ENCODE measurements at regions not wholly inside any gene's neighbourhood (a gene's known extent, or its start where the extent isn't known, plus 50 kb on each side); places are given as distances from the start of the nearest gene placed in this dataset.
"Not testable (repeated sequence)": the region's sequence is repeated elsewhere in the genome, so short reads cannot be mapped to it uniquely, and the experiment has no call there.

DNA sequence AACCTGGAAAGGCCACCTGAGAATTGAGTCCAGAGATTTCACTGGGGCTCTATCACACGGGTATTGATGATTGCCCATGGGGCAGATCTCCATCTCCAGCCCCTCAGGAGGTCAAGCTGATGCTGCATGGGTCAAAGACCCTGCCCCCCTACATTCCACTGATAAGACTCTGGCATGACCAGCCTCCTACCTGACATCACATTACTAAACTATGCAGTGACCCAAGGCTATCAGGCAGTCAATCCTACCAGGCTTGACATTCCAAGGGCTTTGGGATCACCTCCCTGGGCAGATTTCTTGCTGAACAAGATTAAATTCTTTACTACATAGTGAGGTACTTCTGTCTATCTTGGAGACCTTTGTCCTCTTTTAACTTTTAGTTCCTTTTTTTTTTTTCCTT, 192.7 kb upstream of the STS start:
- H3K27ac ChIP-seq (ENCODE audit: low read depth, low read length, poor library complexity, severe bottlenecking) = no peak overlapping the region
- no TSS peak for BruUV-seq (replicated peaks)
- ChIA-PET CTCF (no interaction called here), POLR2A (ENCODE audit: low non-redundant PET) (no interaction called here)
- H3K36me3 ChIP-seq (ENCODE audit: insufficient read depth, low read length, poor library complexity, severe bottlenecking) = no peaks in the 10 kb centered on the region
- no peak for TF ChIP-seq EZH2 (IDR thresholded peaks at IDR 0.05; ENCODE audit: borderline replicate concordance, low read depth, low read length, poor library complexity, severe bottlenecking)
- TF ChIP-seq, protein P1, sequence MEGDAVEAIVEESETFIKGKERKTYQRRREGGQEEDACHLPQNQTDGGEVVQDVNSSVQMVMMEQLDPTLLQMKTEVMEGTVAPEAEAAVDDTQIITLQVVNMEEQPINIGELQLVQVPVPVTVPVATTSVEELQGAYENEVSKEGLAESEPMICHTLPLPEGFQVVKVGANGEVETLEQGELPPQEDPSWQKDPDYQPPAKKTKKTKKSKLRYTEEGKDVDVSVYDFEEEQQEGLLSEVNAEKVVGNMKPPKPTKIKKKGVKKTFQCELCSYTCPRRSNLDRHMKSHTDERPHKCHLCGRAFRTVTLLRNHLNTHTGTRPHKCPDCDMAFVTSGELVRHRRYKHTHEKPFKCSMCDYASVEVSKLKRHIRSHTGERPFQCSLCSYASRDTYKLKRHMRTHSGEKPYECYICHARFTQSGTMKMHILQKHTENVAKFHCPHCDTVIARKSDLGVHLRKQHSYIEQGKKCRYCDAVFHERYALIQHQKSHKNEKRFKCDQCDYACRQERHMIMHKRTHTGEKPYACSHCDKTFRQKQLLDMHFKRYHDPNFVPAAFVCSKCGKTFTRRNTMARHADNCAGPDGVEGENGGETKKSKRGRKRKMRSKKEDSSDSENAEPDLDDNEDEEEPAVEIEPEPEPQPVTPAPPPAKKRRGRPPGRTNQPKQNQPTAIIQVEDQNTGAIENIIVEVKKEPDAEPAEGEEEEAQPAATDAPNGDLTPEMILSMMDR (conservative IDR thresholded peaks at IDR 0.05; ENCODE audit: low read depth, low read length) = no peak
- H3K9me3 ChIP-seq (ENCODE audit: low read depth, low read length, poor library complexity, severe bottlenecking) = no peaks in the 10 kb centered on the region
- intact Hi-C loops (cut with micrococcal nuclease; ENCODE audit: unreplicated experiment) = no loop called here
- no peak overlapping the region for H3K4me3 ChIP-seq (ENCODE audit: low read depth, low read length, poor library complexity, severe bottlenecking)
- no peaks in the 10 kb centered on the region for H3K27me3 ChIP-seq (replicated peaks; ENCODE audit: insufficient read depth, low read depth, low read length, poor library complexity)
- H3K4me1 ChIP-seq (ENCODE audit: insufficient read depth, low read length, poor library complexity, severe bottlenecking) = no peaks in the 10 kb centered on the region
- no peak for DNase-seq (ENCODE audit: low spot score)

DNA sequence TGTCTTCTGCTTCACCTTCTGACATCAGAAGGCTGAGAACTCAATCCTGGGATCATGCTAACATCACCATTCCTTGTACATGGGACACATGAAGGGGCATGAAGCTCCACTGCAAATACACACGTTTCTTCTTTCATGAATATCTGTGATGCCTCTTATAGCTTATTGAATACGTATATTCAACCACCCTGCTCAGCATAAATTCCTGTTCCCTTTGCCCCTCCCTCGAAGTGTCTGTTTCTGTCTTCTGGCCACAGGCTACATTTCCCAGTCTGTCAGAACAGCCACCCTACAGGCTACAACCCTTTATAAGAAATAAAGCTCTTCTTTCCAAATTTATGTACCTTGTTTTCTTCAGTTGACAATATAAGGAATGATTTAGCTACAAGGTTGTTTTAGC, 201.3 kb upstream of the STS start:
- no peaks in the 10 kb centered on the region for H3K9me3 ChIP-seq (ENCODE audit: low read depth, low read length, poor library complexity, severe bottlenecking)
- H3K27ac ChIP-seq (ENCODE audit: low read depth, low read length, poor library complexity, severe bottlenecking) = no peak overlapping the region
- no peaks in the 10 kb centered on the region for H3K27me3 ChIP-seq (replicated peaks; ENCODE audit: insufficient read depth, low read depth, low read length, poor library complexity)
- TF ChIP-seq EZH2 (IDR thresholded peaks at IDR 0.05; ENCODE audit: borderline replicate concordance, low read depth, low read length, poor library complexity, severe bottlenecking) = no peak
- TF ChIP-seq, protein P1 (conservative IDR thresholded peaks at IDR 0.05; ENCODE audit: low read depth, low read length) = no peak
- no peaks in the 10 kb centered on the region for H3K4me1 ChIP-seq (ENCODE audit: insufficient read depth, low read length, poor library complexity, severe bottlenecking)
- POLR2A ChIA-PET (ENCODE audit: low non-redundant PET) = no interaction called here
- no peaks in the 10 kb centered on the region for H3K36me3 ChIP-seq (ENCODE audit: insufficient read depth, low read length, poor library complexity, severe bottlenecking)
- no TSS peak for BruUV-seq (replicated peaks)
- intact Hi-C loops (cut with micrococcal nuclease; ENCODE audit: unreplicated experiment) = no loop called here
- H3K4me3 ChIP-seq (ENCODE audit: low read depth, low read length, poor library complexity, severe bottlenecking) = no peak overlapping the region
- DNase-seq (ENCODE audit: low spot score) = no peak
- CTCF ChIA-PET = no interaction called here

DNA sequence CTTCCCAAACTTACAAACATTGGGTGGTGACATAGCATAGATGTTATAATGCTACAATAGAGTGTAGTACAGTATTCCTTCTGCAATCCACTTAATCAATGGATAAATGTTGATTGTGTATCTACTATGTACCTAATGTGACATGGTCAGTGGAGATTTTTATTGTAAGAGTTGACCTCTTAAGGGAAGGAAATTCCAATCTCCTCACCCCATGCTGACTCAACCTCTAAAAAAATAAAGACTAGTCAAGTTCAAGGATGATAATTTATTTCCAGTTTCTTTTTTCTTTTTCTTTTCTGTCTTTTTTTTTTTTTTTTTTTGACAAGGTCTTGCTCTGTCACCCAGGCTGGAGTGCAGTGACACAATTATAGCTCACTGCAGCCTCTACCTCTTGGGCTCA, 206.5 kb upstream of the STS start:
- TF ChIP-seq, protein P1 (conservative IDR thresholded peaks at IDR 0.05; ENCODE audit: low read depth, low read length) = no peak
- TF ChIP-seq EZH2 (IDR thresholded peaks at IDR 0.05; ENCODE audit: borderline replicate concordance, low read depth, low read length, poor library complexity, severe bottlenecking) = no peak
- Histone ChIP-seq H3K9me3 (ENCODE audit: low read depth, low read length, poor library complexity, severe bottlenecking) (no peaks in the 10 kb centered on the region), H3K4me1 (ENCODE audit: insufficient read depth, low read length, poor library complexity, severe bottlenecking) (no peaks in the 10 kb centered on the region), H3K4me3 (ENCODE audit: low read depth, low read length, poor library complexity, severe bottlenecking) (no peak overlapping the region), H3K36me3 (ENCODE audit: insufficient read depth, low read length, poor library complexity, severe bottlenecking) (no peaks in the 10 kb centered on the region), H3K27ac (ENCODE audit: low read depth, low read length, poor library complexity, severe bottlenecking) (no peak overlapping the region), H3K27me3 (replicated peaks; ENCODE audit: insufficient read depth, low read depth, low read length, poor library complexity) (no peaks in the 10 kb centered on the region)
- POLR2A ChIA-PET (ENCODE audit: low non-redundant PET) = no interaction called here
- BruUV-seq (replicated peaks) = no TSS peak
- no peak for DNase-seq (ENCODE audit: low spot score)
- CTCF ChIA-PET = no interaction called here
- intact Hi-C loops (cut with micrococcal nuclease; ENCODE audit: unreplicated experiment) = no loop called here

DNA sequence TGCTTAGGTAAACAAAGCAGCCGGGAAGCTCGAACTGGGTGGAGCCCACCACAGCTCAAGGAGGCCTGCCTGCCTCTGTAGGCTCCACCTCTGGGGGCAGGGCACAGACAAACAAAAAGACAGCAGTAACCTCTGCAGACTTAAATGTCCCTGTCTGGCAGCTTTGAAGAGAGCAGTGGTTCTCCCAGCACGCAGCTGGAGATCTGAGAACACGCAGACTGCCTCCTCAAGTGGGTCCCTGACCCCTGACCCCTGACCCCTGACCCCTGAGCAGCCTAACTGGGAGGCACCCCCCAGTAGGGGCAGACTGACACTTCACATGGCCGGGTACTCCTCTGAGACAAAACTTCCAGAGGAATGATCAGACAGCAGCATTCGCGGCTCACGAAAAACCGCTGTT, 214.6 kb upstream of the STS start:
- intact Hi-C loops (cut with micrococcal nuclease; ENCODE audit: unreplicated experiment); BruUV-seq (replicated peaks); H3K4me3 ChIP-seq (ENCODE audit: low read depth, low read length, poor library complexity, severe bottlenecking); DNase-seq (ENCODE audit: low spot score); CTCF ChIA-PET; H3K36me3 ChIP-seq (ENCODE audit: insufficient read depth, low read length, poor library complexity, severe bottlenecking); H3K27me3 ChIP-seq (replicated peaks; ENCODE audit: insufficient read depth, low read depth, low read length, poor library complexity); POLR2A ChIA-PET (ENCODE audit: low non-redundant PET); H3K9me3 ChIP-seq (ENCODE audit: low read depth, low read length, poor library complexity, severe bottlenecking); H3K27ac ChIP-seq (ENCODE audit: low read depth, low read length, poor library complexity, severe bottlenecking): not testable (repeated sequence)
- H3K4me1 ChIP-seq (ENCODE audit: insufficient read depth, low read length, poor library complexity, severe bottlenecking) = peaks cover 12% of the 10 kb centered on the region
